ENCODE measurements at regions not wholly inside any gene's neighbourhood (a gene's known extent, or its start where the extent isn't known, plus 50 kb on each side); places are given as distances from the start of the nearest gene placed in this dataset.

- no peak for TF ChIP-seq FOXM1 (IDR thresholded peaks at IDR 0.05; ENCODE audit: borderline replicate concordance)
- TF ChIP-seq NFRKB (IDR thresholded peaks at IDR 0.05): no peak
- TF ChIP-seq FOXA1 (IDR thresholded peaks at IDR 0.05): no peak
- TF ChIP-seq CTBP1 (IDR thresholded peaks at IDR 0.05; ENCODE audit: borderline replicate concordance): no peak
- no peak for TF ChIP-seq ARNT (IDR thresholded peaks at IDR 0.05)
- no peak for TF ChIP-seq BHLHE40 (IDR thresholded peaks at IDR 0.05; ENCODE audit: borderline replicate concordance)
- no peak for TF ChIP-seq SUZ12 (IDR thresholded peaks at IDR 0.05)
- TF ChIP-seq ZNF384 (IDR thresholded peaks at IDR 0.05): no peak
- TF ChIP-seq LEF1 (IDR thresholded peaks at IDR 0.05; ENCODE audit: borderline replicate concordance): no peak
- TF ChIP-seq FOXK2 (IDR thresholded peaks at IDR 0.05): no peak
- no peak for TF ChIP-seq HDGF (IDR thresholded peaks at IDR 0.05; ENCODE audit: borderline replicate concordance)
These were observed 225.7 kb upstream of the AMIGO2 start for GRCh38 chr12:47305464-47305863.

Data from HEK293T (cell line).